HG03175 (cell line): ENCODE measurements at regions not wholly inside any gene's neighbourhood (a gene's known extent, or its start where the extent isn't known, plus 50 kb on each side); places are given as distances from the start of the nearest gene placed in this dataset.

ENCODE experiments used
- ATAC-seq: cut with Tn5 transposase; IDR thresholded peaks from one replicate; pipeline ENCODE4 v1.9.1; 2021; ENCODE audit warnings: mild to moderate bottlenecking, moderate library complexity; ENCODE audit not compliant: unreplicated experiment

DNA sequence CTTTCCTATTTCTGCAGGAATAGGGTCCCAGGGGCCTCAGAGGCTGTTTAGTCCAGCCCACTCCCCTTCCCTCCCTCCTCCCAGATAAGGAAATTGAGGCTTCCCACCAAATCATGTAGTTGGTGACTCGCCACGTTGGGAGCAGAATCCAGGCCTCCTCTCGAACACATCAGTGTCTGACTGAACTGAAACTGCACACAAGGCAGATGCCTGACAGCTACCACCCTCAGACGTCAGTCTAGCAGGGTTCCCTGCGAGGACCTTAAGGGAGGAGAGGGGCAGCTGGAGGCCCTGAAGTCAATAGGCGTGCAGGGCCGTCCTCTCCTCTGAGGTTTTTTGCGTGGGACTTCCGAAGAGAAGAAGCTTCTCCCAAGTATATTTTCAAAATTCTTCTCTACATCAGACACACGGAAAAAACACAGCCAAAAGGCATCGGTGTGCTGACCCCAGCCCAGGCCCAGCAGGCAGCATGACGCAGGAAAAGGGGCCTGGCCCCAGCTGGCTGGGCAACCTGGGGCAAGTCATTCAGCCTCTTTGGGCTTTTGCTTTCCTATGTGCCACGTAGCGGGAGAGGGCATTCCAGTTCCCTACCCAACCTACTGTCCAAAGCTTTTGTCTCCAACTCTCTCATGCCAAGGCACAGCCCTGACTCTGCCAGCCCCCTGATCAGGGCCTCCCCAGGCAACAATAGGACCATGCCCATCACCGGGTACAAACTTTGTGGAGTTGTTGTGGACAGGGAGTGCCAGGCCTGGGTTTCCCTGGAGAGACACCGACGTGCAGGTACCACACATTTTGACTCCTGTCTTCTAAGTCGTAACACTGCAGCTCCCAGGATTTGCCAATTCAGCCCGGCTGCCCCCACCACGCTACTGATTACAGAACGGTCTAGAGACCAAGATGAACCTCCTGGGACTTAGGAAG is 283.1 kb downstream of the XXYLT1 start:
- ATAC-seq, result no peak

DNA sequence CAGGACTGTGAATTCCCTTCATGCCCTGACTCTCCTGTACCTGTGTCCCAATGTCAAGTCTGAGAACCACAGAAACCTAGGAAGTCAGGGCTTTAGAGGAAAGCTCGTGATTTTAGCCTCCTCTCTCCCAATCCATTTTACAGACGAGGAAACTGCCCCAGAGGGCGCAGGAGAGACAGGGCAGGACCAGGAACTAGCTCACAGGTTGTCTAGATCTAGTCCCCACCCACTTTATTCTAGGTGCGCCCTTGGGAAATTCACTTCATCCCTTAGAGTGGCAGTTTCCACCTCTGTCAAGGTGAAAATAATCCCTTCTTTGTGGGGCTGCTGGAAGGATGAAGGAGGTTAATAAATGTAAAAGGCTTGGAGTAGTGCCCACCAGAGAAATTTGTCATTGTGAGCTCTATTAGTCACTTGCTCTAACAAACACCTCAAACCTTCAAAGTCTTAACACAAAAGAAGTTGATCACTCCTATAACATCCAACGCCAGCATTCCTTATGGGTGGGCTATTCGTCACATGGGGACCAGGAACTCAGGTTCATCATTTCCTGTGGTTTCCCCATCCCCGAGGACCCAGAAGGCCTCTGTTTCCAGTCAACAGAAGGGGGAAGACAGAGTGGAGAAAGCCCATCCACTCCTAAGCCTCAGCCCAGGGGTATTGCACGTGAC is 282.3 kb downstream of the XXYLT1 start:
- ATAC-seq, result no peak

- ATAC-seq, result no peak
Measured at GRCh38 chr3:194989241-194989640, 281.7 kb downstream of the XXYLT1 start.

DNA sequence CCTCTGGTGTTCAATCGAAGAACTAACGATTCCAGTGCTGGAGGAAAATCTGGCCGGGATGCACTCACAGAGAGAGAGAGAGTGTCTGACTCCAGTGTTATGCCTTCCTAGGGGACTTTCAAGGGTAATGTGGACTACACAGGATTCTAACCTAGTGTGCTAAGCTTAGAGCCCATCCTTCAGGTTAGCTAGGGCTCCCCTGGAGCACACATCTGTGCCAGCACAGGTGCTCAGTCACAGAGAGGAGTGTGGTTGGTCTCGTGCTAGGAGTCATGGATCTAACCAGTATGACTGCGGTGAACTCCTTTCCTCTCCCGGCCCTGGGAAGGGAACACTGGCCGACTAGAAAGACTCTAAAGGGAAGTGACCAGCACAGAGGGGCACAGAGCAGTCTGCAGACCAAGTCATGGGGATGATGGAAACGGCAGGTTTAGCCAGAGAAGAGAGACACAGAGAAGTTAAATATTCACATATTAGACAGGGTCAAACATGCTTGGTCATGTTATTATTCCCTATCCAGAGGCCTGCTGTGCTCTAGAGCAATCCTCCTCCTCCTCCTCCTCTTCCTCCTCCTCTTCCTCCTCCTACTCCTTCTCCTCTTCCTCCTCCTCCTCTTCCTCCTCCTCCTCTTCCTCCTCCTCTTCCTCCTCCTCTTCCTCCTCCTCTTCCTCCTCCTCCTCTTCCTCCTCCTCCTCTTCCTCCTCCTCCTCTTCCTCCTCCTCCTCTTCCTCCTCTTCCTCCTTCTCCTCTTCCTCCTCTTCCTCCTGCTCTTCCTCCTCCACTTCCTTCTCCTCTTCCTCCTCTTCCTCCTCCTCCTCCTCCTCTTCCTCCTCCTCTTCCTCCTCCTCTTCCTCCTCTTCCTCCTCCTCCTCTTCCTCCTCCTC is 280.3 kb downstream of the XXYLT1 start:
- ATAC-seq, result no peak

DNA sequence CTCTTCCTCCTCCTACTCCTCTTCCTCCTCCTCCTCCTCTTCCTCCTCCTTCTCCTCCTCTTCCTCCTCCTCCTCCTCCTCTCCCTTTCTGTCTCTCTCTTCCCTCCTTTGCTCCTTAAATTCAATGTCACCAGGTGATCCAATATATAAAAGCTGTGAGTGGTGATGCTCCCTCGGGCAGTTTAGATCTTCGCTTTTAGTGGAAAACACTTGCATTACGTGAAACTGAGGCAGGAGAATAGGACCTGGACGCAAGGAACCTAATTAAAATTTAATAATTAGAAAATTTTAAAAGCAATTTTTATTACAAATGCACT is 279.7 kb downstream of the XXYLT1 start:
- no peak for ATAC-seq

GRCh38 chr3:194993896-194994295 is 277.1 kb downstream of the XXYLT1 start:
- ATAC-seq, result no peak

- no peak for ATAC-seq
Measured at GRCh38 chr3:194994551-194994981, 276.4 kb downstream of the XXYLT1 start.

DNA sequence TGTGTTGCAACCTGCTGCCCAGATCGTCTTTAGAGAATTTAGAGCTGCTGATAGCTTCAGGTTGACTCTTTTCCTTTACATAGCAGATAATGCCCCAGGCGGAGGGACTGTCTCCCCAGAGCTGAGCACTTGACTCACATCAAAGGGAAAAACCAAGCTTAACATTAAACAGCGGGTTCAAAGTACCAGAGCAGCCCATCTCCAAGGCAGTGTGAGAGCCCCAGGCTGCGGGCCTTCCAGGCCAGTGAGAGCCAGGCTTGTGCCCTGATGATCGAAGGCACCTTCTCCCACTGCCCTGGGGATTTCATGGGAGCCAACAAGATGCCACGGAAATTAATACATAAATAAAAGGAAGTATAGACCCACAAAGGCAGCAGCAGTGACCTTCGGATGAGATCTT is 275.6 kb downstream of the XXYLT1 start:
- ATAC-seq, result no peak

- ATAC-seq, result no peak
Measured at GRCh38 chr3:194995922-194996321, 275.0 kb downstream of the XXYLT1 start.

- no peak for ATAC-seq
Measured at GRCh38 chr3:194996746-194997145, 274.2 kb downstream of the XXYLT1 start.

DNA sequence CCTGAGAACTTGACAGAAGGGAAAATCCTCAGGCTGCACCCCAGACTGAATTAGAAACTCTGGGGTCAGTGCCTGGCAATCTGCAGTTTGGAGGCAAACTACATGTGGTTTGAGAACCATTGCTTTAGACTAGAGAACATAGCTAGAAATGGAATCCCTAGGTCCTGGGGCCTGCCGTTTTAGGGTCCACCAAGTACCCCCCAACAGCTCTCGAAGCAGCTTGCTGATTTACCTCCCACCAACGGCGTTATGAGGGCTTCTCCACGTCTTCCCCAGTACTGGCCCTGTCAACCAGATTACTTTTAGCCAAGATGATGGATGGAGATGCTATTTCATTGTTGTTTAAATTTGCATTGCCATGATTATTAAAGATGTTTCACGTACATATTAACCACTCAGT is 272.5 kb downstream of the XXYLT1 start:
- ATAC-seq, result no peak

GRCh38 chr3:194998948-194999347 is 272.0 kb downstream of the XXYLT1 start:
- no peak for ATAC-seq

DNA sequence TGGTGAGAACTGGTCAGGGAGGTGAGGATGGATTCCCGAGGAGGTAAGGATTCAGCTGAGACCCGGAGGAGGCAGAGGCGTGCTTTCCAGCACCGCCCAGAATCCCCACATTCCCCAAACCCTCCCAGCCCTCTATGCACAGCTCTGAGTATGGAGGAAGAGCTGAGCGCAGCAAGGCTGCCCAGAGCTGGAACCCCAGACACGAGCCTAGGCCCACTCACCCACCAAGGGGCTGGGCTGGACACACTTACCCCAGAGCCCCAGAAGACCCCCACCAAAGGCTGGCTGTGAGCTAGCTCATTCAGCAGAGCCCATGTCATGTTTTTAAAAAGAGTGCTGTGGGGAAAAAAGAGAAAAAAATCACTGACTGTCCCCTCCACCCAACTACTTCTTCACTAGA is 271.5 kb downstream of the XXYLT1 start:
- no peak for ATAC-seq

DNA sequence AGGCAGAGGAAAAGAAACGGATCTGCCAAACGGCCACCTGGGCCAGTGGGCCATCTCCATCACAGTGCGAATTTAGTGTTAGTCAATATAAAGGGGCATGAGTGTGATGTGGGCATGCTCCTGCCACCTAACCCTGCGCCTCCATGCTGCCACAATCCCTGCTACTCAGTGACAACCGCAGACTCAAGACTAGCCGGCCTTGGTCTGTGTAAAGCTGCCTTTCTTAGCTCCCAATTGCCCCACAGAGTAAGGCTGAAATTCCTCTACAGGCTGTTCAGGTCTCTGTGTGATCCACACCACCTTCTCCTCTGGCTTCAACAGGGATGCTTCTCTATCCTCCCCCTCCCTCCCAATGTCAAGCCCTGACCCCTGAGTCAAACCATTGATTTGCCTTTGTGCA is 269.7 kb downstream of the XXYLT1 start:
- no peak for ATAC-seq

DNA sequence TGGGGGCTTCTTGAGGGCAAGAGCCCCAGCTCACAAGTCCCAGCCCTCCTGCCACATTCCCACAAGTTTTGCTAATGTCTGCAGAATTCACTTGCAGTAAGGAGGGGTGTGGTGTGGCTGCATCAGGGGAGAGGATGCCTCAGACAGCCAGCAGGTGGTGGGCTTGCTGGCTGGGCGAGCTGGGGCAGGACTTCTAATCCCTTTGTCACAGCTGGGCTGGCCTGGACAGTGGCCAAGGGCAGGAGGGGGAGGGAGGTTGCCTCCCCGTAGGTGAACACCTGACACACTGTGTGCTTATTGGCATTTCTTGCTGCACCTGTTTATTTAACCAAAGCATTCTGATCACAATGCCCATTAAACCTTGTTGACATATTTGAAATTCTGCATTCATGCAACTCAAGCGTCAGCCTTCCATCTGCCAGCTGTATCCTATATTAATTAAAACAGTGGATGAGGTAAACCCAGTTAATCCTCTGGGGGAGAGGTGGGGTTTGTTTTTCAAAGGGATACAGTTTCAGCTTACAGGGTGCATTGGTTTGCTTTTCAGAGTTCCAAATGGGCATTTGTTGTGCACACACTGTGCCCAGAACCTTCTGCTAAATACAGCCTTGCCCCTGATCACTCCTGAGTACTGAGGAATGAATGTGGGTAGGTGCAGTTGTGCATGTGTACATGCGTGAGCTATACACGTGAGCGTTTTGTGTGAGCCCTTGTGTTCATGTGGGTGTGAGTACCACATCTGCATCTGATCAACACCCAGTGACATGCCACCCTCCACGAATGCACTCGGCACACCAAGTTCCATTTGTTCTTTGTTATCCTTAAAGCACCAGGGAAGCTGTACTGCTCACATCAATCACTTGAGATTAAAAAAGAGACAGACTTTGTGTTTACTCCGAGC is 268.7 kb downstream of the XXYLT1 start:
- ATAC-seq, result peak; percentile 58

- no peak for ATAC-seq
Measured at GRCh38 chr3:195003006-195003892, 267.7 kb downstream of the XXYLT1 start.

DNA sequence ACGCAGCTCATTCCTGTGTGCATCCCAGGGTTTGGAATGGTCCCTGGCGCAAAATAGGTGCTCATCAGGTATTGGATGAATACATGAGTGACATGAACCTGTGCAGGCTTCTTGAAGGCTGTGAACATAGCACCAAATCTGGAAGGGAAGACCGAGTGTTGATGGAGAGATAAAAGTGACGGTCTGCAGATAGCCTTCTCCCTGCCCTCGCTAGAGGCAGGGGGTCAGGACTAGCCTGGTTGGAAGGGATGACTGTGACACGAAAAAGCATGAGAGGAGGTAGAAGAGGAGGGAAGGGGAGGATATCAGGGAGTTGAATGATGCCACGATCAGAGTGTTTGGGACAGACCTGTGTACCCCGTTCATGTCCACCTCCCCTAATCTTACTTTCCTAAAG is 267.1 kb downstream of the XXYLT1 start:
- ATAC-seq, result no peak

- no peak for ATAC-seq
Measured at GRCh38 chr3:195004512-195005250, 266.3 kb downstream of the XXYLT1 start.

DNA sequence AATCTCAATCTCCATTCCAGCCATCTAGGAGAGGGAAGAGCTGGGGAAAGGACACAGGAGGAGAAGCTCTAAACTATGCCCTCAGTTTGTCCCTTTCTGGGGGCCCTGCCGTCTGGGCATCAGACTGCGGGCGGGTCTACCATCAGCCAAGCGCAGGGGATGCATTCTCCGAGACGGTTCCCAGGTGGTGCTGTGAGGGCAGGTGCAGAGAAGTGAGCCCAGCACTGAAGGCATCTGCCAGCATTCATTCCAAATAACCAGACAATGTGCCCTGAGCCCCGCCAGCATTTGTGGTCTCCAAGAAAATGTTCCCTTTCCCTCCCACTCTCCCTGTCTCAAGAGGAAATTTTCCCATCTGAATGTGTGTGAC is 265.7 kb downstream of the XXYLT1 start:
- no peak for ATAC-seq
